ENCODE measurements at regions not wholly inside any gene's neighbourhood (a gene's known extent, or its start where the extent isn't known, plus 50 kb on each side); places are given as distances from the start of the nearest gene placed in this dataset.
A peak's percentile ranks its signal among the peaks of the same experiment; 100 is the strongest.

GRCh38 chr4:137997496-137997895 is 244.7 kb downstream of the SLC7A11 start:
- Mint-ChIP-seq H3K36me3 (ENCODE audit: low read depth) (no peaks in the 10 kb centered on the region), H3K27ac (ENCODE audit: unreplicated experiment) (no peak overlapping the region), H3K27me3 (ENCODE audit: low read depth) (no peaks in the 10 kb centered on the region), H3K9me3 (ENCODE audit: low read depth) (peaks cover 3% of the 10 kb centered on the region), H3K4me3 (ENCODE audit: unreplicated experiment) (no peak overlapping the region), H3K4me1 (ENCODE audit: low read depth) (peaks cover 27% of the 10 kb centered on the region)
- TF ChIP-seq CTCF (IDR thresholded peaks at IDR 0.05), result no peak
- no peak for DNase-seq (ENCODE audit: low spot score)

GRCh38 chr4:137994853-137995252 is 247.3 kb downstream of the SLC7A11 start:
- no peak for DNase-seq (ENCODE audit: low spot score)
- peaks cover 3% of the 10 kb centered on the region for H3K9me3 Mint-ChIP-seq (ENCODE audit: low read depth)
- H3K36me3 Mint-ChIP-seq (ENCODE audit: low read depth), result no peaks in the 10 kb centered on the region
- peaks cover 27% of the 10 kb centered on the region for H3K4me1 Mint-ChIP-seq (ENCODE audit: low read depth)
- no peak for TF ChIP-seq CTCF (IDR thresholded peaks at IDR 0.05)
- H3K27ac Mint-ChIP-seq (ENCODE audit: unreplicated experiment), result peak overlapping the region; percentile 54
- no peak overlapping the region for H3K4me3 Mint-ChIP-seq (ENCODE audit: unreplicated experiment)
- no peaks in the 10 kb centered on the region for H3K27me3 Mint-ChIP-seq (ENCODE audit: low read depth)

- H3K27me3 Mint-ChIP-seq (ENCODE audit: low read depth), result no peaks in the 10 kb centered on the region
- TF ChIP-seq CTCF (IDR thresholded peaks at IDR 0.05), result no peak
- no peak overlapping the region for H3K4me3 Mint-ChIP-seq (ENCODE audit: unreplicated experiment)
- DNase-seq (ENCODE audit: low spot score), result no peak
- no peaks in the 10 kb centered on the region for H3K9me3 Mint-ChIP-seq (ENCODE audit: low read depth)
- H3K36me3 Mint-ChIP-seq (ENCODE audit: low read depth), result no peaks in the 10 kb centered on the region
- H3K4me1 Mint-ChIP-seq (ENCODE audit: low read depth), result peaks cover 12% of the 10 kb centered on the region
- no peak overlapping the region for H3K27ac Mint-ChIP-seq (ENCODE audit: unreplicated experiment)
Observed at GRCh38 chr4:137993232-137993631, 248.9 kb downstream of the SLC7A11 start.

- Mint-ChIP-seq H3K4me3 (ENCODE audit: unreplicated experiment) (no peak overlapping the region), H3K4me1 (ENCODE audit: low read depth) (peaks cover 10% of the 10 kb centered on the region), H3K27ac (ENCODE audit: unreplicated experiment) (no peak overlapping the region), H3K36me3 (ENCODE audit: low read depth) (no peaks in the 10 kb centered on the region), H3K9me3 (ENCODE audit: low read depth) (no peaks in the 10 kb centered on the region), H3K27me3 (ENCODE audit: low read depth) (no peaks in the 10 kb centered on the region)
- no peak for DNase-seq (ENCODE audit: low spot score)
- TF ChIP-seq CTCF (IDR thresholded peaks at IDR 0.05), result peak; percentile 42
Observed at GRCh38 chr4:137981277-137981676, 260.9 kb downstream of the SLC7A11 start.

- no peaks in the 10 kb centered on the region for H3K9me3 Mint-ChIP-seq (ENCODE audit: low read depth)
- no peaks in the 10 kb centered on the region for H3K27me3 Mint-ChIP-seq (ENCODE audit: low read depth)
- no peak for TF ChIP-seq CTCF (IDR thresholded peaks at IDR 0.05)
- peaks cover 10% of the 10 kb centered on the region for H3K4me1 Mint-ChIP-seq (ENCODE audit: low read depth)
- H3K36me3 Mint-ChIP-seq (ENCODE audit: low read depth), result no peaks in the 10 kb centered on the region
- H3K27ac Mint-ChIP-seq (ENCODE audit: unreplicated experiment), result no peak overlapping the region
- no peak overlapping the region for H3K4me3 Mint-ChIP-seq (ENCODE audit: unreplicated experiment)
- DNase-seq (ENCODE audit: low spot score), result no peak
Observed at GRCh38 chr4:137980641-137981040, 261.5 kb downstream of the SLC7A11 start.

Measured in chondrocyte (in vitro differentiated cells).